Spleen (tissue), 7 donors: ENCODE measurements at regions not wholly inside any gene's neighbourhood (a gene's known extent, or its start where the extent isn't known, plus 50 kb on each side); places are given as distances from the start of the nearest gene placed in this dataset.

Experiments
- CTCF ChIP-seq, 11 experiments: fragments of 200-600 bp in 7 of 11; fragments of 450-650 bp in 4 of 11; sonication (generic) in 4 of 11; IDR thresholded peaks in 8 of 11; conservative IDR thresholded peaks in 3 of 11; 1 replicate in 7 of 11; 2 replicates in 4 of 11; pipeline versions ENCODE4 v1.4.0 to v1.8.0; 2016 to 2021; ENCODE audit warnings: antibody characterized with exemption in 11 of 11, inconsistent platforms in 4 of 11, mild to moderate bottlenecking in 1 of 11
- POLR2A ChIP-seq, 3 donors: fragments of 450-650 bp; IDR thresholded peaks; one replicate each; pipeline ENCODE4 v1.5.1; 2017; ENCODE audit warnings: antibody characterized with exemption in 3 of 3, mild to moderate bottlenecking in 1 of 3
- POLR2AphosphoS5 ChIP-seq, 3 donors: sonication (generic); formaldehyde crosslinking; IDR thresholded peaks; one replicate each; pipeline ENCODE4 v1.5.1; 2017; ENCODE audit warnings: antibody characterized with exemption in 3 of 3
- donor health status: DM: no; HTN: no; CAD: no; lungs with moderate emphysema.
- donor health status: DM: no; HTN: no; CAD: no.
- donor health status: DM: no; HTN: no; CAD: no.

- TF ChIP-seq CTCF (IDR thresholded peaks at IDR 0.05 in 8 of 11, conservative IDR thresholded peaks at IDR 0.05 in 3 of 11) (no peak), POLR2AphosphoS5 (IDR thresholded peaks at IDR 0.05) (no peak), POLR2A (IDR thresholded peaks at IDR 0.05) (no peak)
Measured at GRCh38 chr7:131774419-131775220, 218.2 kb upstream of the PODXL start.
